Osteocyte (in vitro differentiated cells): ENCODE measurements at regions not wholly inside any gene's neighbourhood (a gene's known extent, or its start where the extent isn't known, plus 50 kb on each side); places are given as distances from the start of the nearest gene placed in this dataset.

Source experiments
- DNase-seq: peaks from one replicate; pipeline ENCODE4 v3.0.0; 2021; ENCODE audit warnings: mixed read lengths; ENCODE audit not compliant: unreplicated experiment; ENCODE audit errors: extremely low spot score
- H3K27ac Mint-ChIP-seq: one replicate; pipeline ENCODE4 v1.8.0; 2021; ENCODE audit warnings: mild to moderate bottlenecking, mixed read lengths; ENCODE audit not compliant: unreplicated experiment
- H3K27me3 Mint-ChIP-seq: one replicate; pipeline ENCODE4 v1.8.0; 2021; ENCODE audit warnings: mixed read lengths; ENCODE audit not compliant: unreplicated experiment
- H3K36me3 Mint-ChIP-seq: one replicate; pipeline ENCODE4 v1.8.0; 2021; ENCODE audit warnings: mixed read lengths; ENCODE audit not compliant: unreplicated experiment
- H3K4me1 Mint-ChIP-seq: one replicate; pipeline ENCODE4 v1.8.0; 2021; ENCODE audit warnings: mixed read lengths; ENCODE audit not compliant: unreplicated experiment
- H3K4me3 Mint-ChIP-seq: one replicate; pipeline ENCODE4 v1.8.0; 2021; ENCODE audit warnings: mild to moderate bottlenecking, moderate library complexity, mixed read lengths; ENCODE audit not compliant: unreplicated experiment
- H3K9me3 Mint-ChIP-seq: one replicate; pipeline ENCODE4 v1.8.0; 2021; ENCODE audit warnings: mixed read lengths; ENCODE audit not compliant: unreplicated experiment
- CTCF ChIP-seq: fragments of 200-600 bp; sonication (generic); IDR thresholded peaks from 2 replicates; pipeline ENCODE4 v1.5.0; 2021; ENCODE audit warnings: antibody characterized with exemption, mild to moderate bottlenecking, moderate library complexity

- Mint-ChIP-seq H3K27me3 (peaks cover 22% of the 10 kb centered on the region), H3K36me3 (no peaks in the 10 kb centered on the region), H3K27ac (no peak overlapping the region), H3K9me3 (peaks cover 9% of the 10 kb centered on the region), H3K4me1 (peaks cover 5% of the 10 kb centered on the region), H3K4me3 (no peak overlapping the region)
- peak; percentile 66 for DNase-seq
- TF ChIP-seq CTCF: no peak
Measured at GRCh38 chr2:240287011-240287410, 146.6 kb upstream of the OTOS start.

GRCh38 chr2:240287496-240288086 lies 147.1 kb upstream of the OTOS start:
- TF ChIP-seq CTCF: no peak
- Mint-ChIP-seq H3K4me3 (no peak overlapping the region), H3K4me1 (peaks cover 5% of the 10 kb centered on the region), H3K27ac (no peak overlapping the region), H3K36me3 (no peaks in the 10 kb centered on the region), H3K27me3 (peaks cover 16% of the 10 kb centered on the region), H3K9me3 (peaks cover 9% of the 10 kb centered on the region)
- DNase-seq: peak; percentile 79

- TF ChIP-seq CTCF: no peak
- H3K4me3 Mint-ChIP-seq: no peak overlapping the region
- peaks cover 6% of the 10 kb centered on the region for H3K9me3 Mint-ChIP-seq
- DNase-seq: peak; percentile 79
- peaks cover 5% of the 10 kb centered on the region for H3K4me1 Mint-ChIP-seq
- H3K27ac Mint-ChIP-seq: no peak overlapping the region
- no peaks in the 10 kb centered on the region for H3K36me3 Mint-ChIP-seq
- H3K27me3 Mint-ChIP-seq: peaks cover 11% of the 10 kb centered on the region
Measured at GRCh38 chr2:240288087-240288521, 147.4 kb upstream of the GPC1 start.

- H3K27me3 Mint-ChIP-seq: peaks cover 3% of the 10 kb centered on the region
- no peak overlapping the region for H3K4me3 Mint-ChIP-seq
- no peak for TF ChIP-seq CTCF
- H3K4me1 Mint-ChIP-seq: peaks cover 5% of the 10 kb centered on the region
- DNase-seq: peak; percentile 83
- no peaks in the 10 kb centered on the region for H3K9me3 Mint-ChIP-seq
- H3K27ac Mint-ChIP-seq: no peak overlapping the region
- no peaks in the 10 kb centered on the region for H3K36me3 Mint-ChIP-seq
Measured at GRCh38 chr2:240289701-240290431, 145.6 kb upstream of the GPC1 start.

GRCh38 chr2:240290432-240291336 lies 144.8 kb upstream of the GPC1 start:
- Mint-ChIP-seq H3K9me3 (no peaks in the 10 kb centered on the region), H3K27me3 (no peaks in the 10 kb centered on the region), H3K4me1 (peaks cover 12% of the 10 kb centered on the region), H3K4me3 (no peak overlapping the region), H3K27ac (no peak overlapping the region), H3K36me3 (no peaks in the 10 kb centered on the region)
- TF ChIP-seq CTCF: no peak
- DNase-seq: peak; percentile 76
